PC-3 (cell line): ENCODE measurements at regions not wholly inside any gene's neighbourhood (a gene's known extent, or its start where the extent isn't known, plus 50 kb on each side); places are given as distances from the start of the nearest gene placed in this dataset.

ENCODE experiments used
- CTCF ChIP-seq: fragments of 300-600 bp; sonication (generic); conservative IDR thresholded peaks from 2 replicates; pipeline ENCODE4 v1.5.1; 2017; ENCODE audit warnings: antibody characterized with exemption, low read depth, mild to moderate bottlenecking, low read length
- EZH2 ChIP-seq: fragments of 300-600 bp; sonication (generic); IDR thresholded peaks from one replicate; pipeline ENCODE4 v1.6.1; 2017; ENCODE audit warnings: antibody characterized with exemption, mild to moderate bottlenecking, low read length; ENCODE audit not compliant: unreplicated experiment
- EZH2phosphoT487 ChIP-seq: fragments of 300-600 bp; sonication (generic); IDR thresholded peaks from 2 replicates; pipeline ENCODE4 v1.6.1; 2018; ENCODE audit warnings: mild to moderate bottlenecking, antibody characterized with exemption, low read length, borderline replicate concordance

GRCh38 chr13:34655554-34655953 is 286.5 kb upstream of the NBEA start:
- TF ChIP-seq EZH2 (no peak), CTCF (no peak), EZH2phosphoT487 (no peak)
